ENCODE measurements at regions not wholly inside any gene's neighbourhood (a gene's known extent, or its start where the extent isn't known, plus 50 kb on each side); places are given as distances from the start of the nearest gene placed in this dataset.

GRCh38 chr2:153222231-153223165 is 256.1 kb downstream of the RPRM start:
- CTCF ChIA-PET = no interaction called here

GRCh38 chr2:153221506-153221905 is 257.1 kb downstream of the RPRM start:
- Mint-ChIP-seq H3K27me3 (no peaks in the 10 kb centered on the region), H3K9me3 (ENCODE audit: low read depth) (peaks cover 7% of the 10 kb centered on the region), H3K27ac (no peak overlapping the region), H3K4me3 (no peak overlapping the region), H3K4me1 (no peaks in the 10 kb centered on the region), H3K36me3 (ENCODE audit: low read depth) (no peaks in the 10 kb centered on the region)
- ChIA-PET POLR2A (no interaction called here), CTCF (no interaction called here)
- intact Hi-C loops (cut with DNase I, micrococcal nuclease) = no loop called here
- DNase-seq = no peak
- ATAC-seq = no peak

More at GRCh38 chr2:153222231-153223165, 256.1 kb downstream of the RPRM start:
- Mint-ChIP-seq H3K36me3 (ENCODE audit: low read depth) (no peaks in the 10 kb centered on the region), H3K4me3 (no peak overlapping the region), H3K9me3 (ENCODE audit: low read depth) (peaks cover 9% of the 10 kb centered on the region), H3K4me1 (no peaks in the 10 kb centered on the region), H3K27me3 (no peaks in the 10 kb centered on the region), H3K27ac (no peak overlapping the region)
- ATAC-seq (no peak), DNase-seq (no peak)
- POLR2A ChIA-PET = no interaction called here
- intact Hi-C loops (cut with DNase I, micrococcal nuclease) = no loop called here

GRCh38 chr2:153221087-153221486 is 257.5 kb downstream of the RPRM start:
- Mint-ChIP-seq H3K36me3 (ENCODE audit: low read depth) (no peaks in the 10 kb centered on the region), H3K27me3 (no peaks in the 10 kb centered on the region), H3K9me3 (ENCODE audit: low read depth) (peaks cover 7% of the 10 kb centered on the region), H3K4me1 (no peaks in the 10 kb centered on the region), H3K27ac (no peak overlapping the region), H3K4me3 (no peak overlapping the region)
- ATAC-seq (no peak), DNase-seq (no peak)
- ChIA-PET POLR2A (no interaction called here), CTCF (no interaction called here)
- intact Hi-C loops (cut with DNase I, micrococcal nuclease) = no loop called here

- H3K27ac Mint-ChIP-seq = no peak overlapping the region
- DNase-seq = no peak
- H3K36me3 Mint-ChIP-seq (ENCODE audit: low read depth) = no peaks in the 10 kb centered on the region
- no peak for ATAC-seq
- H3K4me3 Mint-ChIP-seq = no peak overlapping the region
- intact Hi-C loops (cut with DNase I, micrococcal nuclease) = no loop called here
- no peaks in the 10 kb centered on the region for H3K27me3 Mint-ChIP-seq
- CTCF ChIA-PET = no interaction called here
- H3K9me3 Mint-ChIP-seq (ENCODE audit: low read depth) = peaks cover under 1% of the 10 kb centered on the region
- POLR2A ChIA-PET = no interaction called here
- no peaks in the 10 kb centered on the region for H3K4me1 Mint-ChIP-seq
Observed at GRCh38 chr2:153218851-153219250, 259.7 kb downstream of the RPRM start.

- Mint-ChIP-seq H3K9me3 (ENCODE audit: low read depth) (no peaks in the 10 kb centered on the region), H3K36me3 (ENCODE audit: low read depth) (no peaks in the 10 kb centered on the region), H3K27me3 (no peaks in the 10 kb centered on the region), H3K27ac (no peak overlapping the region), H3K4me1 (no peaks in the 10 kb centered on the region), H3K4me3 (no peak overlapping the region)
- POLR2A ChIA-PET = no interaction called here
- intact Hi-C loops (cut with DNase I, micrococcal nuclease) = no loop called here
- DNase-seq (no peak), ATAC-seq (no peak)
- CTCF ChIA-PET = no interaction called here
Observed at GRCh38 chr2:153214337-153214736, 264.2 kb downstream of the RPRM start.

GRCh38 chr2:153213022-153213421 is 265.5 kb downstream of the RPRM start:
- no peaks in the 10 kb centered on the region for H3K9me3 Mint-ChIP-seq (ENCODE audit: low read depth)
- no peaks in the 10 kb centered on the region for H3K27me3 Mint-ChIP-seq
- no peaks in the 10 kb centered on the region for H3K4me1 Mint-ChIP-seq
- H3K36me3 Mint-ChIP-seq (ENCODE audit: low read depth) = no peaks in the 10 kb centered on the region
- no peak for DNase-seq
- no peak for ATAC-seq
- no peak overlapping the region for H3K4me3 Mint-ChIP-seq
- ChIA-PET CTCF (no interaction called here), POLR2A (no interaction called here)
- H3K27ac Mint-ChIP-seq = no peak overlapping the region
- intact Hi-C loops (cut with DNase I, micrococcal nuclease) = no loop called here

GRCh38 chr2:153197402-153198386 is 280.9 kb downstream of the RPRM start:
- Mint-ChIP-seq H3K27me3 (no peaks in the 10 kb centered on the region), H3K27ac (no peak overlapping the region), H3K36me3 (ENCODE audit: low read depth) (no peaks in the 10 kb centered on the region), H3K4me3 (no peak overlapping the region), H3K9me3 (ENCODE audit: low read depth) (peaks cover 12% of the 10 kb centered on the region), H3K4me1 (no peaks in the 10 kb centered on the region)
- POLR2A ChIA-PET = no interaction called here
- DNase-seq (no peak), ATAC-seq (no peak)
- intact Hi-C loops (cut with DNase I, micrococcal nuclease) = no loop called here
- CTCF ChIA-PET = interaction anchor here (0.6 kb wide), 2 partner anchors 14 to 279 kb away, joined by 3 read pairs; no protein-coding TSS in a partner anchor

- Mint-ChIP-seq H3K9me3 (ENCODE audit: low read depth) (peaks cover 12% of the 10 kb centered on the region), H3K4me3 (no peak overlapping the region), H3K4me1 (no peaks in the 10 kb centered on the region), H3K36me3 (ENCODE audit: low read depth) (no peaks in the 10 kb centered on the region), H3K27me3 (no peaks in the 10 kb centered on the region), H3K27ac (no peak overlapping the region)
- intact Hi-C loops (cut with DNase I, micrococcal nuclease) = no loop called here
- CTCF ChIA-PET = no interaction called here
- no peak for ATAC-seq
- no peak for DNase-seq
- POLR2A ChIA-PET = no interaction called here
Observed at GRCh38 chr2:153196378-153197058, 282.0 kb downstream of the RPRM start.

- intact Hi-C loops (cut with DNase I, micrococcal nuclease) = no loop called here
- no peak for DNase-seq
- no peaks in the 10 kb centered on the region for H3K4me1 Mint-ChIP-seq
- no peak overlapping the region for H3K27ac Mint-ChIP-seq
- CTCF ChIA-PET = no interaction called here
- no peak for ATAC-seq
- no peaks in the 10 kb centered on the region for H3K36me3 Mint-ChIP-seq (ENCODE audit: low read depth)
- peaks cover 12% of the 10 kb centered on the region for H3K9me3 Mint-ChIP-seq (ENCODE audit: low read depth)
- no peaks in the 10 kb centered on the region for H3K27me3 Mint-ChIP-seq
- no peak overlapping the region for H3K4me3 Mint-ChIP-seq
- POLR2A ChIA-PET = no interaction called here
Observed at GRCh38 chr2:153195342-153195741, 283.2 kb downstream of the RPRM start.

- H3K27me3 Mint-ChIP-seq = no peaks in the 10 kb centered on the region
- no peak overlapping the region for H3K4me3 Mint-ChIP-seq
- POLR2A ChIA-PET = no interaction called here
- no peaks in the 10 kb centered on the region for H3K4me1 Mint-ChIP-seq
- intact Hi-C loops (cut with DNase I, micrococcal nuclease) = no loop called here
- no peaks in the 10 kb centered on the region for H3K36me3 Mint-ChIP-seq (ENCODE audit: low read depth)
- ATAC-seq (no peak), DNase-seq (no peak)
- H3K27ac Mint-ChIP-seq = no peak overlapping the region
- CTCF ChIA-PET = no interaction called here
- peaks cover 14% of the 10 kb centered on the region for H3K9me3 Mint-ChIP-seq (ENCODE audit: low read depth)
Observed at GRCh38 chr2:153189091-153189888, 289.3 kb downstream of the RPRM start.

GRCh38 chr2:153179808-153180207 is 298.8 kb downstream of the RPRM start:
- no peak for ATAC-seq
- Mint-ChIP-seq H3K36me3 (ENCODE audit: low read depth) (no peaks in the 10 kb centered on the region), H3K4me1 (no peaks in the 10 kb centered on the region), H3K27me3 (no peaks in the 10 kb centered on the region), H3K27ac (no peak overlapping the region), H3K4me3 (no peak overlapping the region), H3K9me3 (ENCODE audit: low read depth) (no peaks in the 10 kb centered on the region)
- intact Hi-C loops (cut with DNase I, micrococcal nuclease) = no loop called here
- ChIA-PET CTCF (no interaction called here), POLR2A (no interaction called here)
- DNase-seq = no peak

Measured in activated CD4-positive, alpha-beta T cell treated with anti-CD3 and anti-CD28 coated beads for 36 hours (primary cell).